ENCODE measurements at regions not wholly inside any gene's neighbourhood (a gene's known extent, or its start where the extent isn't known, plus 50 kb on each side); places are given as distances from the start of the nearest gene placed in this dataset.
"Not testable (repeated sequence)": the region's sequence is repeated elsewhere in the genome, so short reads cannot be mapped to it uniquely, and the experiment has no call there.

DNA sequence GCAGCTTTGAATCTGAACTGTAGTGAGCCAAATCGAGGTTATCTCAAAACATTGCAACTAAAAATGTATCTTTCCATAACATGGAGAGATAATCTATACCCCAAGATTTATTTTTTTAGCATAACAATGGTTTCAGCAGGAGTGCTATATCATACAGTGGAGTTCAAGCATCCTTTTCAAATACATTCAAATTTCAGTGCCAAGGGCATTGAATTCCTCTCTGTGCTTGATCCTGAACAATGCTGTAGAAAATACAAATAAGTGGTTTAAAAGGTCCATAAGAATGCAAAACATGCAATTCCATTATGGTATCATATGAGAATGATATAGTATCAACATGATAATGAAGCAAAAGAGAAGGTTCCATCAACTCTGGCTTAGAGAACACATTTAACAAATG is 201.7 kb downstream of the TXNL1 start:
- DNase-seq (ENCODE audit: low read depth): no peak
- H3K4me3 ChIP-seq (ENCODE audit: low read length): no peak overlapping the region
- TF ChIP-seq, protein P1, sequence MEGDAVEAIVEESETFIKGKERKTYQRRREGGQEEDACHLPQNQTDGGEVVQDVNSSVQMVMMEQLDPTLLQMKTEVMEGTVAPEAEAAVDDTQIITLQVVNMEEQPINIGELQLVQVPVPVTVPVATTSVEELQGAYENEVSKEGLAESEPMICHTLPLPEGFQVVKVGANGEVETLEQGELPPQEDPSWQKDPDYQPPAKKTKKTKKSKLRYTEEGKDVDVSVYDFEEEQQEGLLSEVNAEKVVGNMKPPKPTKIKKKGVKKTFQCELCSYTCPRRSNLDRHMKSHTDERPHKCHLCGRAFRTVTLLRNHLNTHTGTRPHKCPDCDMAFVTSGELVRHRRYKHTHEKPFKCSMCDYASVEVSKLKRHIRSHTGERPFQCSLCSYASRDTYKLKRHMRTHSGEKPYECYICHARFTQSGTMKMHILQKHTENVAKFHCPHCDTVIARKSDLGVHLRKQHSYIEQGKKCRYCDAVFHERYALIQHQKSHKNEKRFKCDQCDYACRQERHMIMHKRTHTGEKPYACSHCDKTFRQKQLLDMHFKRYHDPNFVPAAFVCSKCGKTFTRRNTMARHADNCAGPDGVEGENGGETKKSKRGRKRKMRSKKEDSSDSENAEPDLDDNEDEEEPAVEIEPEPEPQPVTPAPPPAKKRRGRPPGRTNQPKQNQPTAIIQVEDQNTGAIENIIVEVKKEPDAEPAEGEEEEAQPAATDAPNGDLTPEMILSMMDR (IDR thresholded peaks at IDR 0.05; ENCODE audit: insufficient read depth, low read depth, low read length, missing control alignments): no peak

DNA sequence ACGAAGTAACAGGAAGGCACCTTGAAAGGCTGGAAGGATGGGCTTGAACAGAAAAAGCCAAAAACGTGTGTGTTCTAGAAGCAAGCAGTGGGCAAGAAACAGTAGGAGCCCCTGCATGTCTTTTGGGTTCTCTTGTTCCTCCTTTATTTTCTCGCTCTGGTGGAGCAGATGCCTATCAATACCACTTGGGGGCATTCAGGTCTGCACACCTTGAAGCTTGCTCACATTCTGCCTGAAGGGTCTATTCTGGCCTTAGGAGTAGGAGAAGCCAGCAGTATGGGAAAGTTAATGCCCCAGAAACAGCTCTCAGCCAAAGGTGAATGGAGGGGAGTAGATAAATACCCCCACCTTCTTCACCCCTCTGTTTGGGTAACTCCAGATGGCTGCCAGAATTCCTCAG is 204.5 kb downstream of the TXNL1 start:
- DNase-seq (ENCODE audit: low read depth): no peak
- TF ChIP-seq, protein P1 (IDR thresholded peaks at IDR 0.05; ENCODE audit: insufficient read depth, low read depth, low read length, missing control alignments): no peak
- no peak overlapping the region for H3K4me3 ChIP-seq (ENCODE audit: low read length)

DNA sequence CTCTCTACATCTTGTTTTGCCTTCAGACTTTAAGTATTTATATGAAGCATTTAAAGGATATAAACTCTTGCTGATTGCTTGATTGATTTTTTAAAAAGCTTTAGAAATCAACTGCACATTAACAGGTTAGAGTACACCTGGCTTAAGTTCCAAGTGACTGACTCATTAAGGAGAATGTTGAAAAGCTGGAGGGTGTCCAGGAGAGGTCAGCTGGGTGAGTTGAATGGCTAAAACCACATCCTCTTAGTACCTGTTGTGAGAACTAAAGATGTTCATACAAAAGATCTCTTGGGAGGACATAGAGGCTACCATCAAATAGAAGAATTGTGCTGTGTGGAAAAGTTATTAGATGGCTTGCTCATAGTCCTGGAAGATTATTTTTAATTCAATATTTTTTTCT is 206.8 kb downstream of the TXNL1 start:
- TF ChIP-seq, protein P1 (IDR thresholded peaks at IDR 0.05; ENCODE audit: insufficient read depth, low read depth, low read length, missing control alignments): no peak
- DNase-seq (ENCODE audit: low read depth): peak; percentile 70
- H3K4me3 ChIP-seq (ENCODE audit: low read length): no peak overlapping the region

DNA sequence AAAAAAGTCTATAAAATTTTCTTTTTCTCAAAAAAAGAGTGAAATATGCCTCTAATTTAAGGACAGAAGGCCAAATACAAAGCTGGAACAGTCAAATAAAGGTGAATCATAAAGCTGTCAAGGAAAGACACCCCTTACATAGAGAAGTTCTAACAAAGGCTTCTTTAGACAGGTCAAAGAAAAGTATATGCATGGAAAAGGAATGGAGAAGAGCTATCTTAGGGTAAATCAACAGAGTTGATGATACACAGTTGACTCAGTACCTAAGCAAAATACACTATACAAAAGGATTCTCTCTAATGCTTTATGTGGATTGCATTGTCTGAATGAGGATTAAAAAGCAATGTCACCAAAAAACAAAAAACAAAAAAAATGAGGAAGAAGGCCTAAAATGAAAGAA is 214.8 kb downstream of the TXNL1 start:
- no peak overlapping the region for H3K4me3 ChIP-seq (ENCODE audit: low read length)
- DNase-seq (ENCODE audit: low read depth): no peak

DNA sequence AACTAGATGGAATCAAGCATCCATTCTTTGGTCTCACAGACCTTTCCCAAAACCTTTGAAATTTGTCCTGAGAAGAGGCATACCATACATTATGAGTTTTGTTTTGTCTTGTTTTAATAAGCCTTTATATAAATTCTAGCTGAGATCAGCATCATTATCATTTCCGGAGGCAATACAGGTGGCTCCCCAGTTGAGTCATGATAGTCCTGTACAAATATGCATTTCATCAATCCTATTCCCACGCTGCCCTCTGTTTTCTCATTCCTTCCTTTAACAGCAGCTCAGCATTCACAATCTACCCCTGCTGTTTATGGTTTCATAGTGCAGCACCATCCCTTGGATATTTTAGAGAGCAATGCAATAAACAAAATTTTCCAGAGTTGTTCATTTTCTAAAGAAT is 216.7 kb downstream of the TXNL1 start:
- TF ChIP-seq, protein P1 (IDR thresholded peaks at IDR 0.05; ENCODE audit: insufficient read depth, low read depth, low read length, missing control alignments): no peak
- H3K4me3 ChIP-seq (ENCODE audit: low read length): no peak overlapping the region
- peak; percentile 42 for DNase-seq (ENCODE audit: low read depth)

More for the DNA sequence above, 214.8 kb downstream of the TXNL1 start:
- TF ChIP-seq, protein P1 (IDR thresholded peaks at IDR 0.05; ENCODE audit: insufficient read depth, low read depth, low read length, missing control alignments): no peak

DNA sequence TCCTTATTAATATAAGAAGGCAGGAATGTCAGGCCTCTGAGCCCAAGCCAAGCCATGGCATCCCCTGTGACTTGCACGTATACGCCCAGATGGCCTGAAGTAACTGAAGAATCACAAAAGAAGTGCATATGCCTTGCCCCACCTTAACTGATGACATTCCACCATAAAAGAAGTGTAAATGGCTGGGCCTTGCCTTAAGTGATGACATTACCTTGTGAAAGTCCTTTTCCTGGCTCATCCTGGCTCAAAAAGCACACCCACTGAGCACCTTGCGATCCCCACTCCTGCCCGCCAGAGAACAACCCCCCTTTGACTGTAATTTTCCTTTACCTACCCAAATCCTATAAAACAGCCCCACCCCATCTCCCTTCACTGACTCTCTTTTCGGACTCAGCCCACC is 217.5 kb downstream of the TXNL1 start:
- DNase-seq (ENCODE audit: low read depth); H3K4me3 ChIP-seq (ENCODE audit: low read length): not testable (repeated sequence)

DNA sequence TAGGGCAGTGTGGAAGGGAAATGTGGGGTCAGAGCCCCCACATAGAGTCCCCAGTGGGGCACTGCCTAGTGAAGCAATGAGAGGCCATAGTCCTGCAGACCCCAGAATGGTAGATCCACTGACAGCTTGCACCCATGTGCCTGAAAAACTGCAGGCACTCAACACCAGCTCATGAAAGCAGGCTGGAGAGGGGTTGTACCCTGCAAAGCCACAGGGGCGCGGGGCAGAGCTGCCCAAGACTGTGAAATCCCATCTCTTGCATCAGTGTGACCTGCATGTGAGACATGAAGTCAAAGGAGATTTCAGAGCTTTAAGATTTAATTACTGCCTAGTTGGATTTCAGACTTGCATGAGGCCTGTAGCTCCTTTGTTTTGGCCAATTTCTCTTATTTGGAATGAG is 224.0 kb downstream of the TXNL1 start:
- TF ChIP-seq, protein P1 (IDR thresholded peaks at IDR 0.05; ENCODE audit: insufficient read depth, low read depth, low read length, missing control alignments): no peak
- H3K4me3 ChIP-seq (ENCODE audit: low read length): no peak overlapping the region
- DNase-seq (ENCODE audit: low read depth): no peak

DNA sequence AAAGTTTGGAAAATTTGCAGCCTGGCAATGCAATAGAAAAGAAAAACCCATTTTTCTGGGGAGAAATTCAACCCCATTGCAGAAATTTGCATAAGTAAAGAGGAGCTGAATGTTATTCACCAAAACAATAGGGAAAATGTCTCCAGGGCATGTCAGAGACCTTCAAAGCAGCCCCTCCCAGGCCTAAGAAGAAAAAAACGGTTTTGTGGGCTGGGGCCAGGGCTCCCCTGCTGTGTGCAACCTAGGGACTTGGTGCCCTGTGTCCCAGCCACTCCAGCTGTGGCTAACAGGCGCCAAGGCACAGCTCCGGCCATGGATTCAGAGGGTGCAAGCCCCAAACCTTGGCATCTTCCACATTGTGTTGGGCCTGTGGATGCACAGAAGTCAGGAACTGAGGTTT is 224.5 kb downstream of the TXNL1 start:
- no peak overlapping the region for H3K4me3 ChIP-seq (ENCODE audit: low read length)
- TF ChIP-seq, protein P1 (IDR thresholded peaks at IDR 0.05; ENCODE audit: insufficient read depth, low read depth, low read length, missing control alignments): no peak
- no peak for DNase-seq (ENCODE audit: low read depth)
